ENCODE measurements at regions not wholly inside any gene's neighbourhood (a gene's known extent, or its start where the extent isn't known, plus 50 kb on each side); places are given as distances from the start of the nearest gene placed in this dataset.

GRCh38 chr3:4138150-4138785 lies 164.9 kb upstream of the SETMAR start:
- WGBS, 2 experiments (ENCODE audit: low coverage in 1 of 2, low lambda C conversion rate in 2 of 2, missing lambda C conversion rate in 2 of 2), result 26 to 43% methylated on average over 3 of the region's 3 CpGs
- TF ChIP-seq EZH2 (IDR thresholded peaks at IDR 0.05; ENCODE audit: insufficient read depth, poor library complexity, severe bottlenecking), result no peak
- no peak for TF ChIP-seq EZH2phosphoT487 (IDR thresholded peaks at IDR 0.05; ENCODE audit: insufficient read depth, low read depth)

GRCh38 chr3:4138786-4139431 lies 164.3 kb upstream of the SETMAR start:
- DNase-seq, result no peak
- 24 to 25% methylated on average over 4 of the region's 4 CpGs for WGBS, 2 experiments (ENCODE audit: low coverage in 1 of 2, low lambda C conversion rate in 2 of 2, missing lambda C conversion rate in 2 of 2)

More at GRCh38 chr3:4138150-4138785, 164.9 kb upstream of the SETMAR start:
- Histone ChIP-seq H3K9ac (no peak overlapping the region), H3K4me3 (no peak overlapping the region), H3K79me2 (ENCODE audit: insufficient read depth) (no peaks in the 10 kb centered on the region), H3K27ac (no peak overlapping the region), H3K4me1 (ENCODE audit: insufficient read depth) (no peaks in the 10 kb centered on the region), H3K9me2 (ENCODE audit: insufficient read depth) (no peaks in the 10 kb centered on the region), H3K27me3 (replicated peaks; ENCODE audit: insufficient read depth) (no peaks in the 10 kb centered on the region), H3K4me2 (ENCODE audit: unreplicated experiment) (no peak overlapping the region), H2AFZ (no peak overlapping the region), H3K36me3 (ENCODE audit: low read depth) (no peaks in the 10 kb centered on the region), H3F3A (ENCODE audit: insufficient read depth) (no peaks in the 10 kb centered on the region), H4K20me1 (ENCODE audit: insufficient read depth) (no peaks in the 10 kb centered on the region), H3K9me3 (ENCODE audit: low read depth) (peaks cover 5% of the 10 kb centered on the region)
- no peak for DNase-seq
- in situ Hi-C loops (cut with MboI), result no loop called here

DNA sequence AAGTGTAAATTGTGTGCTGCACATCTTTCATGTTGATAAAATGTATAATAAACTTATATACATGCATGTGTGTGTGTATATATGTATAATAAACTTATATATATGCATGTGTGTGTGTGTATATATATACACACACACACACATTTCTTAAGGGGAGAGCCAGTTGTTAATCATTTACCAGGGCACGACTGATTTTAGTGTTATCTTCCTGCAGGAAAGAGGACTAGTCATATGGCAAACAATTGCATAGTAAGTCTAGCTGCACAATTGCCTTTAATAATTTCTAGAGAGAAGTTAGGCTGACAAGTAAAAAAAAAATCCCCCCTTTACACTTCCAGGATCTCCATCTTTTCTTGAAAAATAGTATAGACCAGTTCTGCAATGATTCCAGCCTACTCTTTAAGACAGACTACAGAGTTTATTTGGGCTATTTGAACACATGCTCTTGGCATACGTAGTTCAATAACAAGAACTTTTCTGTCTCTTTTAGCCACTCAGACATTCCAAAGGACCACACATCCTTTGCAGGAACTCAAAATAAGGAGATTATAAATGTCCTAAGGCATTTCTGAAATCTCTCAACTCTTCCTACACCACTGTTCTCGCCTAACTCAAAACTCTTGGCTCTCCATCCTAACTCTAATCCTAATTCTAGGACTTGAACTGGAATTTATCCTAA lies 163.6 kb upstream of the SETMAR start:
- Histone ChIP-seq H2AFZ (no peak overlapping the region), H3K4me3 (no peak overlapping the region), H3K9me2 (ENCODE audit: insufficient read depth) (no peaks in the 10 kb centered on the region), H3K36me3 (ENCODE audit: low read depth) (no peaks in the 10 kb centered on the region), H3K9ac (no peak overlapping the region), H3K9me3 (ENCODE audit: low read depth) (peaks cover 5% of the 10 kb centered on the region), H3F3A (ENCODE audit: insufficient read depth) (no peaks in the 10 kb centered on the region), H3K4me1 (ENCODE audit: insufficient read depth) (no peaks in the 10 kb centered on the region), H3K27ac (no peak overlapping the region), H3K79me2 (ENCODE audit: insufficient read depth) (no peaks in the 10 kb centered on the region), H3K27me3 (replicated peaks; ENCODE audit: insufficient read depth) (no peaks in the 10 kb centered on the region), H3K4me2 (ENCODE audit: unreplicated experiment) (no peak overlapping the region), H4K20me1 (ENCODE audit: insufficient read depth) (no peaks in the 10 kb centered on the region)
- WGBS, 2 experiments (ENCODE audit: low coverage in 1 of 2, low lambda C conversion rate in 2 of 2, missing lambda C conversion rate in 2 of 2), result 10 to 18% methylated on average over 3 of the region's 3 CpGs
- TF ChIP-seq EZH2 (IDR thresholded peaks at IDR 0.05; ENCODE audit: insufficient read depth, poor library complexity, severe bottlenecking) (no peak), EZH2phosphoT487 (IDR thresholded peaks at IDR 0.05; ENCODE audit: insufficient read depth, low read depth) (no peak)
- in situ Hi-C loops (cut with MboI), result no loop called here
- DNase-seq, result no peak

More at GRCh38 chr3:4138786-4139431, 164.3 kb upstream of the SETMAR start:
- Histone ChIP-seq H3K4me1 (ENCODE audit: insufficient read depth) (no peaks in the 10 kb centered on the region), H4K20me1 (ENCODE audit: insufficient read depth) (no peaks in the 10 kb centered on the region), H3K9me3 (ENCODE audit: low read depth) (peaks cover 5% of the 10 kb centered on the region), H3F3A (ENCODE audit: insufficient read depth) (no peaks in the 10 kb centered on the region), H3K27me3 (replicated peaks; ENCODE audit: insufficient read depth) (no peaks in the 10 kb centered on the region), H2AFZ (no peak overlapping the region), H3K4me2 (ENCODE audit: unreplicated experiment) (no peak overlapping the region), H3K36me3 (ENCODE audit: low read depth) (no peaks in the 10 kb centered on the region), H3K4me3 (no peak overlapping the region), H3K9ac (no peak overlapping the region), H3K9me2 (ENCODE audit: insufficient read depth) (no peaks in the 10 kb centered on the region), H3K27ac (no peak overlapping the region), H3K79me2 (ENCODE audit: insufficient read depth) (no peaks in the 10 kb centered on the region)
- in situ Hi-C loops (cut with MboI), result no loop called here
- TF ChIP-seq EZH2phosphoT487 (IDR thresholded peaks at IDR 0.05; ENCODE audit: insufficient read depth, low read depth) (no peak), EZH2 (IDR thresholded peaks at IDR 0.05; ENCODE audit: insufficient read depth, poor library complexity, severe bottlenecking) (no peak)

DNA sequence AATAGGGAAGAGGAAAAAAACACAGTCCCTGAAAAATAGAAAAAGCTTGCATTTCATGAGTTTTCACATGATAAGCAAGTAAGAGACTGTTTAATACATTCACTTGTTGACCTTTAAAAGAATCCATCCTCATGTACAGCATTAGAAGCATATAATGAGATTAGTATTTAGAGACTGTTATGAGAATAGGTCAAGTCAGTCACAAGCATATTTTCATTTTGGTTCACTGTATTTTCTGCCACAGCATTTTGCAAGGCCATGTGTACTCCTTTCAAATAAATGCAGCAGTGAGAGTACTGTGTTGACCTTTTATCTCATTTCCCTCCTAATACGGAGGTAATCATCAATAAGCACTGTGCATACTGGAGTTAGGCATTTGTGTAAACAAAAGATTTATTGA lies 162.2 kb upstream of the SETMAR start:
- H3K4me3 ChIP-seq, result no peak overlapping the region
- TF ChIP-seq EZH2phosphoT487 (IDR thresholded peaks at IDR 0.05; ENCODE audit: insufficient read depth, low read depth), result no peak
- TF ChIP-seq EZH2 (IDR thresholded peaks at IDR 0.05; ENCODE audit: insufficient read depth, poor library complexity, severe bottlenecking), result no peak

More for the DNA sequence above, 162.2 kb upstream of the SETMAR start:
- Histone ChIP-seq H3K27me3 (replicated peaks; ENCODE audit: insufficient read depth) (no peaks in the 10 kb centered on the region), H3K36me3 (ENCODE audit: low read depth) (no peaks in the 10 kb centered on the region), H3K9me2 (ENCODE audit: insufficient read depth) (no peaks in the 10 kb centered on the region), H3K79me2 (ENCODE audit: insufficient read depth) (no peaks in the 10 kb centered on the region), H3K9ac (no peak overlapping the region), H3K27ac (no peak overlapping the region), H3K9me3 (ENCODE audit: low read depth) (peaks cover 5% of the 10 kb centered on the region), H3F3A (ENCODE audit: insufficient read depth) (no peaks in the 10 kb centered on the region), H3K4me1 (ENCODE audit: insufficient read depth) (no peaks in the 10 kb centered on the region), H2AFZ (no peak overlapping the region), H3K4me2 (ENCODE audit: unreplicated experiment) (no peak overlapping the region), H4K20me1 (ENCODE audit: insufficient read depth) (no peaks in the 10 kb centered on the region)
- in situ Hi-C loops (cut with MboI), result no loop called here
- no peak for DNase-seq
- 40 to 52% methylated on average over 1 of the region's 1 CpG for WGBS, 2 experiments (ENCODE audit: low coverage in 1 of 2, low lambda C conversion rate in 2 of 2, missing lambda C conversion rate in 2 of 2)

Measured in GM23248 (cell line).